SJSA1 (cell line): ENCODE measurements at regions not wholly inside any gene's neighbourhood (a gene's known extent, or its start where the extent isn't known, plus 50 kb on each side); places are given as distances from the start of the nearest gene placed in this dataset.
"Not testable (repeated sequence)": the region's sequence is repeated elsewhere in the genome, so short reads cannot be mapped to it uniquely, and the experiment has no call there.

Experiments used
- DNase-seq, 2 experiments: peaks; one replicate each; pipeline ENCODE4 v3.0.0-alpha.2; 2015 to 2020; ENCODE audit warnings: low spot score in 2 of 2, low read depth in 1 of 2
- H3K27ac ChIP-seq: fragments of 250-450 bp; sonication (Bioruptor Pico); 2 replicates; pipeline ENCODE4 v1.5.1; 2020; ENCODE audit warnings: mild to moderate bottlenecking, moderate library complexity
- H3K27me3 ChIP-seq: fragments of 250-450 bp; sonication (Bioruptor Pico); replicated peaks from 2 replicates; pipeline ENCODE4 v1.5.1; 2020; ENCODE audit warnings: mild to moderate bottlenecking, moderate library complexity
- H3K36me3 ChIP-seq: fragments of 250-450 bp; sonication (Bioruptor Pico); 2 replicates; pipeline ENCODE4 v1.5.1; 2020; ENCODE audit warnings: mild to moderate bottlenecking
- H3K4me1 ChIP-seq: fragments of 250-450 bp; sonication (Bioruptor Pico); replicated peaks from 2 replicates; pipeline ENCODE4 v1.6.1; 2021; ENCODE audit warnings: mild to moderate bottlenecking
- H3K4me3 ChIP-seq: fragments of 250-450 bp; sonication (Bioruptor Pico); 2 replicates; pipeline ENCODE4 v1.5.1; 2020; ENCODE audit warnings: mild to moderate bottlenecking
- H3K9me3 ChIP-seq: fragments of 250-450 bp; sonication (Bioruptor Pico); replicated peaks from 2 replicates; pipeline ENCODE4 v1.5.1; 2020; ENCODE audit warnings: mild to moderate bottlenecking

- no peak for DNase-seq
- peaks cover 3% of the 10 kb centered on the region; the same call in 1 of the 2 replicates for H3K4me1 ChIP-seq
- H3K4me3 ChIP-seq, result no peak overlapping the region
- H3K36me3 ChIP-seq, result no peaks in the 10 kb centered on the region
- H3K27me3 ChIP-seq, result no peaks in the 10 kb centered on the region
- H3K9me3 ChIP-seq, result no peaks in the 10 kb centered on the region
- H3K27ac ChIP-seq, result no peak overlapping the region
Observed at GRCh38 chr9:26240020-26240419, 561.8 kb upstream of the TUSC1 start.

GRCh38 chr9:26237256-26237655 lies 559.0 kb upstream of the TUSC1 start:
- no peak overlapping the region for H3K4me3 ChIP-seq
- DNase-seq, result no peak
- H3K4me1 ChIP-seq, result no peaks in the 10 kb centered on the region
- H3K36me3 ChIP-seq, result no peaks in the 10 kb centered on the region
- no peaks in the 10 kb centered on the region for H3K27me3 ChIP-seq
- H3K9me3 ChIP-seq, result no peaks in the 10 kb centered on the region
- no peak overlapping the region for H3K27ac ChIP-seq

- no peaks in the 10 kb centered on the region for H3K36me3 ChIP-seq
- no peaks in the 10 kb centered on the region for H3K4me1 ChIP-seq
- H3K27ac ChIP-seq, result no peak overlapping the region
- no peaks in the 10 kb centered on the region for H3K9me3 ChIP-seq
- no peak for DNase-seq
- no peak overlapping the region for H3K4me3 ChIP-seq
- H3K27me3 ChIP-seq, result no peaks in the 10 kb centered on the region
Observed at GRCh38 chr9:26234865-26235264, 556.6 kb upstream of the TUSC1 start.

GRCh38 chr9:26231391-26231790 lies 553.1 kb upstream of the TUSC1 start:
- Histone ChIP-seq H3K27ac (no peak overlapping the region), H3K9me3 (no peaks in the 10 kb centered on the region), H3K4me1 (no peaks in the 10 kb centered on the region), H3K27me3 (no peaks in the 10 kb centered on the region), H3K36me3 (no peaks in the 10 kb centered on the region), H3K4me3 (no peak overlapping the region)
- no peak for DNase-seq

GRCh38 chr9:26229324-26230054 lies 551.2 kb upstream of the TUSC1 start:
- DNase-seq, result no peak
- Histone ChIP-seq H3K27ac (no peak overlapping the region), H3K9me3 (no peaks in the 10 kb centered on the region), H3K36me3 (no peaks in the 10 kb centered on the region), H3K4me1 (no peaks in the 10 kb centered on the region), H3K27me3 (no peaks in the 10 kb centered on the region), H3K4me3 (no peak overlapping the region)

- Histone ChIP-seq H3K36me3 (no peaks in the 10 kb centered on the region), H3K27ac (no peak overlapping the region), H3K27me3 (no peaks in the 10 kb centered on the region), H3K9me3 (no peaks in the 10 kb centered on the region), H3K4me1 (no peaks in the 10 kb centered on the region), H3K4me3 (no peak overlapping the region)
- no peak for DNase-seq
Observed at GRCh38 chr9:26228273-26228672, 550.0 kb upstream of the TUSC1 start.

- Histone ChIP-seq H3K4me1 (no peaks in the 10 kb centered on the region), H3K9me3 (no peaks in the 10 kb centered on the region), H3K36me3 (no peaks in the 10 kb centered on the region), H3K27ac (no peak overlapping the region), H3K27me3 (no peaks in the 10 kb centered on the region), H3K4me3 (no peak overlapping the region)
- DNase-seq, result no peak
Observed at GRCh38 chr9:26221290-26221689, 543.0 kb upstream of the TUSC1 start.

GRCh38 chr9:26220367-26220766 lies 542.1 kb upstream of the TUSC1 start:
- H3K4me3 ChIP-seq, result no peak overlapping the region
- no peak overlapping the region for H3K27ac ChIP-seq

GRCh38 chr9:26219961-26220360 lies 541.7 kb upstream of the TUSC1 start:
- H3K36me3 ChIP-seq, result no peaks in the 10 kb centered on the region
- H3K4me1 ChIP-seq, result no peaks in the 10 kb centered on the region
- no peaks in the 10 kb centered on the region for H3K9me3 ChIP-seq
- H3K27me3 ChIP-seq, result no peaks in the 10 kb centered on the region
- DNase-seq, result no peak
- H3K4me3 ChIP-seq, result no peak overlapping the region
- H3K27ac ChIP-seq, result no peak overlapping the region

More at GRCh38 chr9:26220367-26220766, 542.1 kb upstream of the TUSC1 start:
- no peaks in the 10 kb centered on the region for H3K9me3 ChIP-seq
- H3K36me3 ChIP-seq, result no peaks in the 10 kb centered on the region
- no peaks in the 10 kb centered on the region for H3K4me1 ChIP-seq
- no peaks in the 10 kb centered on the region for H3K27me3 ChIP-seq
- no peak for DNase-seq

- H3K27me3 ChIP-seq, result no peaks in the 10 kb centered on the region
- H3K36me3 ChIP-seq, result no peaks in the 10 kb centered on the region
- no peak for DNase-seq
- H3K4me1 ChIP-seq, result no peaks in the 10 kb centered on the region
- H3K4me3 ChIP-seq, result no peak overlapping the region
- H3K27ac ChIP-seq, result no peak overlapping the region
- H3K9me3 ChIP-seq, result no peaks in the 10 kb centered on the region
Observed at GRCh38 chr9:26216702-26217101, 538.5 kb upstream of the TUSC1 start.

- H3K4me3 ChIP-seq, H3K27ac ChIP-seq, H3K27me3 ChIP-seq, H3K9me3 ChIP-seq, DNase-seq, H3K4me1 ChIP-seq, H3K36me3 ChIP-seq: not testable (repeated sequence)
Observed at GRCh38 chr9:26214713-26215444, 536.6 kb upstream of the TUSC1 start.

- DNase-seq, result no peak
- Histone ChIP-seq H3K9me3 (no peaks in the 10 kb centered on the region), H3K27ac (no peak overlapping the region), H3K27me3 (no peaks in the 10 kb centered on the region), H3K36me3 (no peaks in the 10 kb centered on the region), H3K4me1 (no peaks in the 10 kb centered on the region), H3K4me3 (no peak overlapping the region)
Observed at GRCh38 chr9:26210338-26210851, 532.2 kb upstream of the TUSC1 start.

- H3K4me1 ChIP-seq, result no peaks in the 10 kb centered on the region
- H3K27me3 ChIP-seq, result no peaks in the 10 kb centered on the region
- H3K4me3 ChIP-seq, result no peak overlapping the region
- no peaks in the 10 kb centered on the region for H3K36me3 ChIP-seq
- H3K9me3 ChIP-seq, result no peaks in the 10 kb centered on the region
- no peak for DNase-seq
- no peak overlapping the region for H3K27ac ChIP-seq
Observed at GRCh38 chr9:26205261-26205660, 527.0 kb upstream of the TUSC1 start.

- H3K4me3 ChIP-seq, result no peak overlapping the region
- H3K36me3 ChIP-seq, result no peaks in the 10 kb centered on the region
- H3K27me3 ChIP-seq, result no peaks in the 10 kb centered on the region
- DNase-seq, result no peak
- no peaks in the 10 kb centered on the region for H3K4me1 ChIP-seq
- no peaks in the 10 kb centered on the region for H3K9me3 ChIP-seq
- H3K27ac ChIP-seq, result no peak overlapping the region
Observed at GRCh38 chr9:26193237-26193636, 515.0 kb upstream of the TUSC1 start.
